H1 (cell line): ENCODE measurements at regions not wholly inside any gene's neighbourhood (a gene's known extent, or its start where the extent isn't known, plus 50 kb on each side); places are given as distances from the start of the nearest gene placed in this dataset.

Experiments
- BACH1 ChIP-seq: IDR thresholded peaks from 2 replicates; pipeline ENCODE4 v1.6.1; 2012; ENCODE audit warnings: low read length, improper control_type of control experiment
- EP300 ChIP-seq, 2 experiments: IDR thresholded peaks; 1 replicate in 1 of 2; 2 replicates in 1 of 2; pipeline ENCODE4 v1.6.1; 2011 to 2012; ENCODE audit warnings: low read depth in 2 of 2, low read length in 2 of 2, mild to moderate bottlenecking in 2 of 2, borderline replicate concordance in 1 of 2, inconsistent platforms in 1 of 2, moderate library complexity in 1 of 2
- GABPA ChIP-seq: IDR thresholded peaks from 2 replicates; pipeline ENCODE4 v1.6.1; 2011; ENCODE audit warnings: mild to moderate bottlenecking, low read length, moderate library complexity, borderline replicate concordance; ENCODE audit not compliant: insufficient read depth
- HDAC2 ChIP-seq, 2 experiments: fragments of 300-600 bp in 1 of 2; sonication (generic) in 1 of 2; IDR thresholded peaks; 2 replicates each; pipeline ENCODE4 v1.6.1; 2011 to 2012; ENCODE audit warnings: low read depth in 2 of 2, low read length in 2 of 2, mild to moderate bottlenecking in 2 of 2, moderate library complexity in 2 of 2, borderline replicate concordance in 1 of 2, inconsistent platforms in 1 of 2
- RNF2 ChIP-seq: fragments of 200-900, 300-1000 bp; sonication (generic); IDR thresholded peaks from 2 replicates; pipeline ENCODE4 v1.7.1; 2016; ENCODE audit warnings: borderline replicate concordance, low read depth, mild to moderate bottlenecking, antibody characterized with exemption, low read length; ENCODE audit not compliant: poor library complexity, severe bottlenecking; ENCODE audit errors: missing control alignments
- SP1 ChIP-seq: IDR thresholded peaks from 2 replicates; pipeline ENCODE4 v1.6.1; 2011; ENCODE audit warnings: low read depth, low read length
- YY1 ChIP-seq: IDR thresholded peaks from 2 replicates; pipeline ENCODE4 v1.6.1; 2011; ENCODE audit warnings: low read depth, mild to moderate bottlenecking, low read length
- ZNF274 ChIP-seq: IDR thresholded peaks from 2 replicates; pipeline ENCODE4 v1.7.0; 2012; ENCODE audit warnings: low read length, borderline replicate concordance; ENCODE audit errors: extremely low read depth
- TF ChIP-seq, protein P1 (sequence below), 3 experiments: IDR thresholded peaks; 1 replicate in 2 of 3; 2 replicates in 1 of 3; pipeline versions ENCODE4 v1.5.1 to v1.6.1; 2011; ENCODE audit warnings: low read length in 3 of 3, mild to moderate bottlenecking in 3 of 3, inconsistent platforms in 2 of 3, low read depth in 1 of 3, moderate library complexity in 1 of 3; ENCODE audit not compliant: insufficient read depth in 1 of 3; ENCODE audit errors: control extremely low read depth in 1 of 3
- TF ChIP-seq, protein P2 (sequence below): fragments of 300-600 bp; sonication (generic); IDR thresholded peaks from 2 replicates; pipeline ENCODE4 v1.7.1; 2012; ENCODE audit warnings: low read length, moderate library complexity, mild to moderate bottlenecking, inconsistent platforms; ENCODE audit not compliant: insufficient replicate concordance

DNA sequence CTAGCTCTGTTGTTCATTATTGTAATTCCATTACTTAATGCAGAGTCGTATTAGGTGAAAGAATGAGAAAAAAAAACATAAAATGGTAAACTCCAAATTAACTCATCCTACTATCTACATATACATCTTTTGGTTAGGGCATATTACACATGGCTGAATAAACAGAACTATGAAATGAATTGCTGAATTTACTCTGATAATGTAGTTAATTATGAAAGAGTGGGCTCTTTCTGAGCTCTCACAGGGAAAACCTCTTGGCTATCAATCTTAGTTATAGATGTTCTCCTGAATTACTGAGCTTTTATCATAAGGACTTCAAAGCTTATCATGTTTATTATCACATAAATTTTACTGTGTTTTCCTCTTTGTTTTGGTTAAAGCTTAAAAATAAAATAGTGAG lies 798.5 kb upstream of the MDGA2 start:
- TF ChIP-seq GABPA, result no peak
- TF ChIP-seq, protein P1, sequence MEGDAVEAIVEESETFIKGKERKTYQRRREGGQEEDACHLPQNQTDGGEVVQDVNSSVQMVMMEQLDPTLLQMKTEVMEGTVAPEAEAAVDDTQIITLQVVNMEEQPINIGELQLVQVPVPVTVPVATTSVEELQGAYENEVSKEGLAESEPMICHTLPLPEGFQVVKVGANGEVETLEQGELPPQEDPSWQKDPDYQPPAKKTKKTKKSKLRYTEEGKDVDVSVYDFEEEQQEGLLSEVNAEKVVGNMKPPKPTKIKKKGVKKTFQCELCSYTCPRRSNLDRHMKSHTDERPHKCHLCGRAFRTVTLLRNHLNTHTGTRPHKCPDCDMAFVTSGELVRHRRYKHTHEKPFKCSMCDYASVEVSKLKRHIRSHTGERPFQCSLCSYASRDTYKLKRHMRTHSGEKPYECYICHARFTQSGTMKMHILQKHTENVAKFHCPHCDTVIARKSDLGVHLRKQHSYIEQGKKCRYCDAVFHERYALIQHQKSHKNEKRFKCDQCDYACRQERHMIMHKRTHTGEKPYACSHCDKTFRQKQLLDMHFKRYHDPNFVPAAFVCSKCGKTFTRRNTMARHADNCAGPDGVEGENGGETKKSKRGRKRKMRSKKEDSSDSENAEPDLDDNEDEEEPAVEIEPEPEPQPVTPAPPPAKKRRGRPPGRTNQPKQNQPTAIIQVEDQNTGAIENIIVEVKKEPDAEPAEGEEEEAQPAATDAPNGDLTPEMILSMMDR (IDR thresholded peaks at IDR 0.05; ENCODE audit: control extremely low read depth in 1 of 3, insufficient read depth in 1 of 3, low read depth in 1 of 3, low read length in 3 of 3), result no peak
- TF ChIP-seq RNF2, result no peak
- TF ChIP-seq YY1, result no peak
- TF ChIP-seq, protein P2, sequence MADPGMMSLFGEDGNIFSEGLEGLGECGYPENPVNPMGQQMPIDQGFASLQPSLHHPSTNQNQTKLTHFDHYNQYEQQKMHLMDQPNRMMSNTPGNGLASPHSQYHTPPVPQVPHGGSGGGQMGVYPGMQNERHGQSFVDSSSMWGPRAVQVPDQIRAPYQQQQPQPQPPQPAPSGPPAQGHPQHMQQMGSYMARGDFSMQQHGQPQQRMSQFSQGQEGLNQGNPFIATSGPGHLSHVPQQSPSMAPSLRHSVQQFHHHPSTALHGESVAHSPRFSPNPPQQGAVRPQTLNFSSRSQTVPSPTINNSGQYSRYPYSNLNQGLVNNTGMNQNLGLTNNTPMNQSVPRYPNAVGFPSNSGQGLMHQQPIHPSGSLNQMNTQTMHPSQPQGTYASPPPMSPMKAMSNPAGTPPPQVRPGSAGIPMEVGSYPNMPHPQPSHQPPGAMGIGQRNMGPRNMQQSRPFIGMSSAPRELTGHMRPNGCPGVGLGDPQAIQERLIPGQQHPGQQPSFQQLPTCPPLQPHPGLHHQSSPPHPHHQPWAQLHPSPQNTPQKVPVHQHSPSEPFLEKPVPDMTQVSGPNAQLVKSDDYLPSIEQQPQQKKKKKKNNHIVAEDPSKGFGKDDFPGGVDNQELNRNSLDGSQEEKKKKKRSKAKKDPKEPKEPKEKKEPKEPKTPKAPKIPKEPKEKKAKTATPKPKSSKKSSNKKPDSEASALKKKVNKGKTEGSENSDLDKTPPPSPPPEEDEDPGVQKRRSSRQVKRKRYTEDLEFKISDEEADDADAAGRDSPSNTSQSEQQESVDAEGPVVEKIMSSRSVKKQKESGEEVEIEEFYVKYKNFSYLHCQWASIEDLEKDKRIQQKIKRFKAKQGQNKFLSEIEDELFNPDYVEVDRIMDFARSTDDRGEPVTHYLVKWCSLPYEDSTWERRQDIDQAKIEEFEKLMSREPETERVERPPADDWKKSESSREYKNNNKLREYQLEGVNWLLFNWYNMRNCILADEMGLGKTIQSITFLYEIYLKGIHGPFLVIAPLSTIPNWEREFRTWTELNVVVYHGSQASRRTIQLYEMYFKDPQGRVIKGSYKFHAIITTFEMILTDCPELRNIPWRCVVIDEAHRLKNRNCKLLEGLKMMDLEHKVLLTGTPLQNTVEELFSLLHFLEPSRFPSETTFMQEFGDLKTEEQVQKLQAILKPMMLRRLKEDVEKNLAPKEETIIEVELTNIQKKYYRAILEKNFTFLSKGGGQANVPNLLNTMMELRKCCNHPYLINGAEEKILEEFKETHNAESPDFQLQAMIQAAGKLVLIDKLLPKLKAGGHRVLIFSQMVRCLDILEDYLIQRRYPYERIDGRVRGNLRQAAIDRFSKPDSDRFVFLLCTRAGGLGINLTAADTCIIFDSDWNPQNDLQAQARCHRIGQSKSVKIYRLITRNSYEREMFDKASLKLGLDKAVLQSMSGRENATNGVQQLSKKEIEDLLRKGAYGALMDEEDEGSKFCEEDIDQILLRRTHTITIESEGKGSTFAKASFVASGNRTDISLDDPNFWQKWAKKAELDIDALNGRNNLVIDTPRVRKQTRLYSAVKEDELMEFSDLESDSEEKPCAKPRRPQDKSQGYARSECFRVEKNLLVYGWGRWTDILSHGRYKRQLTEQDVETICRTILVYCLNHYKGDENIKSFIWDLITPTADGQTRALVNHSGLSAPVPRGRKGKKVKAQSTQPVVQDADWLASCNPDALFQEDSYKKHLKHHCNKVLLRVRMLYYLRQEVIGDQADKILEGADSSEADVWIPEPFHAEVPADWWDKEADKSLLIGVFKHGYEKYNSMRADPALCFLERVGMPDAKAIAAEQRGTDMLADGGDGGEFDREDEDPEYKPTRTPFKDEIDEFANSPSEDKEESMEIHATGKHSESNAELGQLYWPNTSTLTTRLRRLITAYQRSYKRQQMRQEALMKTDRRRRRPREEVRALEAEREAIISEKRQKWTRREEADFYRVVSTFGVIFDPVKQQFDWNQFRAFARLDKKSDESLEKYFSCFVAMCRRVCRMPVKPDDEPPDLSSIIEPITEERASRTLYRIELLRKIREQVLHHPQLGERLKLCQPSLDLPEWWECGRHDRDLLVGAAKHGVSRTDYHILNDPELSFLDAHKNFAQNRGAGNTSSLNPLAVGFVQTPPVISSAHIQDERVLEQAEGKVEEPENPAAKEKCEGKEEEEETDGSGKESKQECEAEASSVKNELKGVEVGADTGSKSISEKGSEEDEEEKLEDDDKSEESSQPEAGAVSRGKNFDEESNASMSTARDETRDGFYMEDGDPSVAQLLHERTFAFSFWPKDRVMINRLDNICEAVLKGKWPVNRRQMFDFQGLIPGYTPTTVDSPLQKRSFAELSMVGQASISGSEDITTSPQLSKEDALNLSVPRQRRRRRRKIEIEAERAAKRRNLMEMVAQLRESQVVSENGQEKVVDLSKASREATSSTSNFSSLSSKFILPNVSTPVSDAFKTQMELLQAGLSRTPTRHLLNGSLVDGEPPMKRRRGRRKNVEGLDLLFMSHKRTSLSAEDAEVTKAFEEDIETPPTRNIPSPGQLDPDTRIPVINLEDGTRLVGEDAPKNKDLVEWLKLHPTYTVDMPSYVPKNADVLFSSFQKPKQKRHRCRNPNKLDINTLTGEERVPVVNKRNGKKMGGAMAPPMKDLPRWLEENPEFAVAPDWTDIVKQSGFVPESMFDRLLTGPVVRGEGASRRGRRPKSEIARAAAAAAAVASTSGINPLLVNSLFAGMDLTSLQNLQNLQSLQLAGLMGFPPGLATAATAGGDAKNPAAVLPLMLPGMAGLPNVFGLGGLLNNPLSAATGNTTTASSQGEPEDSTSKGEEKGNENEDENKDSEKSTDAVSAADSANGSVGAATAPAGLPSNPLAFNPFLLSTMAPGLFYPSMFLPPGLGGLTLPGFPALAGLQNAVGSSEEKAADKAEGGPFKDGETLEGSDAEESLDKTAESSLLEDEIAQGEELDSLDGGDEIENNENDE, result no peak
- no peak for TF ChIP-seq BACH1
- no peak for TF ChIP-seq EP300 (IDR thresholded peaks at IDR 0.05; ENCODE audit: borderline replicate concordance in 1 of 2, low read depth in 2 of 2, low read length in 2 of 2)
- no peak for TF ChIP-seq HDAC2 (IDR thresholded peaks at IDR 0.05; ENCODE audit: borderline replicate concordance in 1 of 2, low read depth in 2 of 2, low read length in 2 of 2)
- no peak for TF ChIP-seq SP1
- TF ChIP-seq ZNF274, result no peak
